HG03139 (cell line): ENCODE measurements at regions not wholly inside any gene's neighbourhood (a gene's known extent, or its start where the extent isn't known, plus 50 kb on each side); places are given as distances from the start of the nearest gene placed in this dataset.
"Not testable (repeated sequence)": the region's sequence is repeated elsewhere in the genome, so short reads cannot be mapped to it uniquely, and the experiment has no call there.

ENCODE experiments used
- ATAC-seq: cut with Tn5 transposase; IDR thresholded peaks from one replicate; pipeline ENCODE4 v1.9.1; 2021; ENCODE audit not compliant: unreplicated experiment

GRCh38 chr14:65834051-65834450 lies 421.5 kb downstream of the FUT8 start:
- no peak for ATAC-seq

GRCh38 chr14:65834812-65835211 lies 422.3 kb downstream of the FUT8 start:
- no peak for ATAC-seq

GRCh38 chr14:65835501-65835900 lies 423.0 kb downstream of the FUT8 start:
- no peak for ATAC-seq

GRCh38 chr14:65838565-65838964 lies 426.0 kb downstream of the FUT8 start:
- no peak for ATAC-seq

- ATAC-seq: no peak
These were observed 427.7 kb downstream of the FUT8 start for GRCh38 chr14:65840118-65840751.

GRCh38 chr14:65840786-65841185 lies 428.3 kb downstream of the FUT8 start:
- ATAC-seq: no peak

- ATAC-seq: no peak
These were observed 433.8 kb downstream of the FUT8 start for GRCh38 chr14:65846196-65846868.

GRCh38 chr14:65847075-65847847 lies 434.7 kb downstream of the FUT8 start:
- ATAC-seq: peak; percentile 80

GRCh38 chr14:65847931-65848330 lies 435.4 kb downstream of the FUT8 start:
- not testable (repeated sequence) for ATAC-seq

- ATAC-seq: no peak
These were observed 436.6 kb downstream of the FUT8 start for GRCh38 chr14:65849091-65849490.

- ATAC-seq: no peak
These were observed 437.0 kb downstream of the FUT8 start for GRCh38 chr14:65849558-65849957.

- no peak for ATAC-seq
These were observed 438.1 kb downstream of the FUT8 start for GRCh38 chr14:65850429-65851135.

- ATAC-seq: no peak
These were observed 440.2 kb downstream of the FUT8 start for GRCh38 chr14:65852689-65853088.

- no peak for ATAC-seq
These were observed 441.0 kb downstream of the FUT8 start for GRCh38 chr14:65853407-65853955.

- no peak for ATAC-seq
These were observed 441.7 kb downstream of the FUT8 start for GRCh38 chr14:65854215-65854614.

- ATAC-seq: no peak
These were observed 448.6 kb downstream of the FUT8 start for GRCh38 chr14:65860956-65861611.

- no peak for ATAC-seq
These were observed 452.0 kb downstream of the FUT8 start for GRCh38 chr14:65864549-65864948.

GRCh38 chr14:65864984-65865383 lies 452.5 kb downstream of the FUT8 start:
- no peak for ATAC-seq

- no peak for ATAC-seq
These were observed 453.9 kb downstream of the FUT8 start for GRCh38 chr14:65866448-65866847.

GRCh38 chr14:65866886-65867285 lies 454.4 kb downstream of the FUT8 start:
- no peak for ATAC-seq

- no peak for ATAC-seq
These were observed 454.8 kb downstream of the FUT8 start for GRCh38 chr14:65867333-65867732.
